HT1080 (cell line): ENCODE measurements at regions not wholly inside any gene's neighbourhood (a gene's known extent, or its start where the extent isn't known, plus 50 kb on each side); places are given as distances from the start of the nearest gene placed in this dataset.
"Not testable (repeated sequence)": the region's sequence is repeated elsewhere in the genome, so short reads cannot be mapped to it uniquely, and the experiment has no call there.

Experiments used
- DNase-seq: peaks from one replicate; pipeline ENCODE4 v3.0.0-alpha.2; 2015; ENCODE audit warnings: low read depth

DNA sequence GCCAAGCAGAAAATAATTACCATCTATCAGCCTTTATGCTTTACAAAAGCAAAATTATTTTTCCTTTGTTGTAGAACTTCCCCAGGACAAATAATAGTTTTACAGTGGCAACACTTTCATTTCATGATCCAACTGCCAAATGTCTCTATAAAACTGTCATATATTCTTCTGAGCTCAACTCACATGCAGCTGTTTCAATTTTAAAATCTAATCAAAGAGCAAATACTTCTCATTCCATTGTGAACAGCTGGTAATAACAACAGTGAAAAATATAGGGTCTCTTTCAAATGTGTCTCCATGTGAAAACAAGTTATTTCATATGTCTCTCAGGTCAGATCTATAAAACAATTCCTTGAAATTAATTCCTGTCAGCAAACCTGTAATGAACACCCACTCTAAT lies 270.6 kb upstream of the SLC7A11 start:
- no peak for DNase-seq

DNA sequence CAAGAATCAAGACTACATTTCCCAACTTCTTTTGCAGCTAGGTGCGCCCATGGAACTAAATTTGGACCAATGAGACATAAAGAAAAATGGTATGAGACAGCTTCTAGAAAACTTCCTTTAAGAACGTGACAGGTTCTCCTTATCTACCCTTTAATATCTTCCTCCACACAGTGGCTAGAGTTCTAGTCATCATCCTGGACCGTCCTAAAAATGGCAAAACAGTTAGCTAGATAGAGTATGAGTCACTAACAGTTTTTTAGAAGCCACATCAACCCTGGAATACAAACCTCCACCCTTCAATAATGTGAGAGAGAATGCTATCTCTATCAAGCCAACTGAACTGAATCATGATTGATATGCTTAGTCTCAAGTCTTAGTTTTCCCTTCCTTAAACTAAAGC lies 267.9 kb upstream of the SLC7A11 start:
- DNase-seq: peak; percentile 69

- DNase-seq: no peak
Observed at GRCh38 chr4:138509346-138509745, 267.2 kb upstream of the SLC7A11 start.

DNA sequence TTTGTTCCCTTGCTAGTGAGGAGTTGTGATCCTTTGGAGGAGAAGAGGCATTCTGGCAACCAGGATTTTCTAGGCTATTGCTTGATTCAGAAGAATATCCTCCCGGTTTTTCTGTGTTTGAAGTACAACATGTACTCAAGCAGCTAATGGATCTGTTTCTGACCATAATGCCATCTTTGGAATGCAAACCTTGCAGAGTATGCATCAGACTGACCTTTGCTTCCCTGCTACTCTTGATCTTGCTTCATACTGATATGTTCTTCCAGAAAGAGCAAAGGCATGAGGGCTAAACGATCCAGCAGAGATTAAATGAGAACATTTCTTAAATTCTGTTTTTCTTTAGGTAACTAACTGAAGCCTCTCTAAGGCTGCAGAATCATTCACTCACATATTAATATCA lies 265.4 kb upstream of the SLC7A11 start:
- no peak for DNase-seq

- DNase-seq: no peak
Observed at GRCh38 chr4:138501614-138502013, 259.5 kb upstream of the SLC7A11 start.

GRCh38 chr4:138500869-138501268 lies 258.7 kb upstream of the SLC7A11 start:
- DNase-seq: no peak

DNA sequence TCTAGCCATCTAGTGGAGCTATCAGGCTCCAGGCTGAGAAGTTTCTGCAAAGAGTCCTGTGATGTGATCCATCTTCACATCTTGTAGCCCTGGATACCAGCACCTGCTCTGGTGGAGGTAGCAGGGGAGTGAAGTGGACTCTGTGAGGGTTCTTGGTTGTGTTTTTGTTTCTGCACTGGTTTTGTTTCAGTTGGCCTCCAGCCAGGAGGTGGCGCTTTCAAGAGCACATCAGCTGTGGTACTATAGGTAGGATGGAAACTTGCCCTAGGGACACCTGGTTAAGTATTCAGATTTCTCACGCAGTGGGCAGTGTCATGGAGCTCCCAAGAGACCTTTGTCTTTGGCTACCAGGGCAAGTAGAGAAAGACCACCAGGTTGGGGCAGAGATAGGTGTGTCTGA lies 257.5 kb upstream of the SLC7A11 start:
- DNase-seq: no peak

GRCh38 chr4:138494931-138495330 lies 252.8 kb upstream of the SLC7A11 start:
- DNase-seq: peak; percentile 80

DNA sequence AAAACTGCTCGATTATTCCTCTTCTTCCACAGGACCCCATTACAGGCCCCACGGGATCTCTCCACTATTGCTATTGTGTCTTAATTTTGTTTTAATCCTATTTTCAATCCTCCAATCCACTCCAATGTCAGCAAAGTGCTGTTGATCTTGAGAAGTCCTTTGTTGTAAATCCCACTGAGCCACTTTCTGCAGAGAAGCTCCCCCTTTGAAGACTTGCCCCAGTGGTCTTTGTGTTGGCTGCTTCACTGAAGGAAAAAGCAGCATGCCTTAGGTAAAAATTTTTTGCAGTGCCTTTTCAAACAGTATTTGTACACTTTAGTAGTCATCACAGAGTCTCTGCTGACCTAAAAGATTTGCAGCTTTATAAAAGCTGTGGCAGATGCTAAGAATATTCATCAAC lies 252.0 kb upstream of the SLC7A11 start:
- DNase-seq: no peak

DNA sequence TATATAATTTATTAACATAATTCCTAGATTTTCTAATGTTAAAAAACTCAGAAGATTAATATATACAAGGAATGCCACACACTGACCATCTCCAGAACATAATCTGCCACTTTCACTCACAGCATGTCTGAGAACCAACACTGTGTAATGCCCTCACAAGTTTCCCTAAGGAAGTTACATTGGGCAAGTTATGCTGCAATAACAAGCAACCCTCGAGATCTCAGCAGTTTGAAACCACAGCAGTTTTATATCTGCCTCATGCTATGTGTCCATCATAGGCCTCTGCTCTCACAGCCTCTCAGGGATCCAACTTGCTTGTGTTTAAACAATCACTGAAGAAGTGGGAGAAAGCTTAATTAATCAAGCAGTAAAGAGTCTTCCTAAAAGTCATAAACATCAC lies 250.0 kb upstream of the SLC7A11 start:
- no peak for DNase-seq

DNA sequence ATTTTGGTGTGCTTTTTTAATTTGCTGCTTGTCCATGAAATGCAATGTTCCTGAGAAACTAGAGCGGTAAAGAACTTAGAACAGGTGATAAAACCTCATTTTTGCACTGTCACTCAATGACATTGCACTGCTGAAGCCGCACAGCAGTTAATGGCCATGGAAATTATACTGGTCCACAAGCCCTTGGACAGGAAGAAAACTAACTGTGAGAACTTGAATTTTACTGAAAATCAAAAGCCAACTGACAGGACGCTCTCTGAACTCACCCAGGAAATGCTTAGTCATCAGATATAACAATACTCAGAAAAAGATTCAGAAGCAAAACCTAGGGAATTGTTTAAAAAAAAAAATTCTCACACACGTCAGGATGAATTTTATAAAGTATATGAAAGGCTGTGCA lies 246.4 kb upstream of the SLC7A11 start:
- DNase-seq: peak; percentile 20

- no peak for DNase-seq
Observed at GRCh38 chr4:138487670-138488069, 245.5 kb upstream of the SLC7A11 start.

DNA sequence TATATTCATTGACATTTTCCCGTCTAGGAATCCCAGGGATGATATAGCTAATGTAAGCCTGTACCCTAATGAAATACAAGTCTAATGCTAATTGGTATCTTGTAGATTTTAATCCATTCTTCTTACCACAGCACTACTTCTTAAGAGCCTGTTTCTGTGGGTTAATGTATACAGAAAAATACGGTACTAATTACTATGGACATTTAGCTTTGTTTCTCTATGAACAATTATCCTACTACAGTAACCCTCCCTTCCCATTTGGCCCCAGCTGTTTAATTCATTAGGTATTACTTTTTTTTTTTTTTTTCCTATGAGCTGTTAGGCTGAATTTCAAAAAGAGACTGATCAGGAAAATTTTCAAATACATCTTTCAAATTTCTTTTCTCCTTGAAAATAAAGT lies 245.1 kb upstream of the SLC7A11 start:
- no peak for DNase-seq

DNA sequence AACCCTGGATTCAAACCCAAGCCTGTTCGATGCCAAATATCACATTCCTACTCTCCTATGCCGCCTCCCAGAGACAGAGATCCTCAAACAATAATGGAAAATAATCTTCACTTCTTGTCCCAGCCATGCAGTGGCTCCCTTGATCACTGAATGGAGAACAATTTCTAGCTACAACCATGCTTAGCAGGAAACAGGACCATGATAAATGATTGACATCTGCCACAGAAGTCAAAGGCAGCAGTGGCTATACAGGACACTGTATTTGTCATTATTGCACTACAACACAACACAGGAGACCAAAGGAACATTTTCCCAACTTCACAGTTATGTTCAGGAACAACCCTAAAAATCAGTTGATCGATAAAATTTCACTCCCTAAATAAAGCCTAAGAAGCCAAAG lies 243.3 kb upstream of the SLC7A11 start:
- no peak for DNase-seq

DNA sequence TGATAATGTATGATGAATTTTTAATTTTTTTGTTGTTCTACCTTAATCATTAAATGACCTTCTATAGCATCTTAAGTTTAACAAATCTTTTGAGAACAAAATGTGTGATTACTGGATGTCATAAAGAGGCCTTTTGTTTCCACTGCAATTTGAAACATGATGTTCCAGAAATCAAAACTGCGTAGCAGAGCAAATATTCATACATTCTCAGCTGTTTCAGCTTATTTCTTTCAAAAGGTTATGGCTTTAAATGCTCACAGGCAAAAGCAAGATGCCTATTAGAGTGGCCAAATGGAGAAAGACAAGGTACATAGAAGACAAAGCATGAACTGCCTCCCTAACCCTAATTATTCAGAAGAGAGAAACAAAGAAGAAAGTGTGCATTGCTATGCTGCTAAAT lies 233.0 kb upstream of the SLC7A11 start:
- DNase-seq: no peak

DNA sequence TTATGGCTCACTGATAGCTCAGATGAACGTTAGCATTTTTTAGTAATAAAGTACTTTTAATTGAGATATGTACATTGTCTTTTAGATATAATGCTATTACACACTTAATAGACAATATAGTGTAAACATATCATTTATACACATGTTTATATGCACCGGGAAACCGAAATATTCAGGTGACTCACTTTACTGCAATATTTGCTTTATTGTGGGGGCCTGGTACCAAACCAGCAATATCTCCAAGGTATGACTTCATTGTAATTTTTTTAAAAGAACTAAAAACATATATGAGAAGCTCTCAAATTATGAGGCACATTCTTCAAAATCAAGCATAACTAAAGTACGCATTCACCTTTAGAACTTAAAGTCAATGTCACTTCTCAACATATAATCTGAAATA lies 231.2 kb upstream of the SLC7A11 start:
- DNase-seq: no peak

DNA sequence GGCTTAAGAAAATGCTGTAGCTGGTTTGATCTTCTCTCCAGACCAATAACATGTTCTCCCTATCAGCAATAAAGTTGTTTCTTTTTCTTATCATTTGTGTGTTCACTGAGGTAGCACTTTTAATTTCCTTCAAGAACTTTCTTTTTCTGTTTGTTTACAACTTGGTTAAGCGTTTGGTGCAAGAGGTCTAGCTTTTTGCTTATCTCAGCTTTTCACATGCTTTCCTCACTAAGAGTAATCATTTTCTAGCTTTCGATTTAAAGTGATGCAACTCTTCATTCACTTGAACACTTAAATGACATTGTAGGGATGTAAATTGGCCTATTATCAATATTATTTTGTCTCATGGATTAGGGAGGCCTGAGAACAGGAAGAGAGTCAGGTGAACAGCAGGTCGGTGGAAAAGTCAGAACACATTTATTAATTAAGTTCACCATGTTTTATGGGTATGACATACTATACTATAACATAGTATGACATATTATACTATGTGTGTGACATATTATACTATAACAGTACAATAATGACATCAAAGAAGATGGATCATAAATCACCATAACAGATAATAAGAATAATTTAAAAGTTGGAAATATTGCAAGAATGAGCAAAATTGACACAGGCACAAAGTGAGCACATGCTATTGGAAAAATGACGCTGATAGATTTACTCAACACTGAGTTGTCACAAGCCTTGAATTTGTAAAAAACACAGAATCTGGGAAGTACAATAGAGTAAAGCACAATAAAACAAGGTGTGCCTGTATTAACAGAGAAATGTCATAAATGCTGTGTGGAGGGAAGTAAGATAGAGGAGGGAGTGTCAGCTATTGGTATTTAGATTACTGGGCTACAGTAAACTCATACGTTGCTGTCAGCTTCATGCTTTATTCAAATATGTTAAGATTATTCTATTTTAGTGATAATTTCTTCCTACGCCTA lies 218.6 kb upstream of the SLC7A11 start:
- no peak for DNase-seq

GRCh38 chr4:138458751-138459150 lies 216.6 kb upstream of the SLC7A11 start:
- DNase-seq: no peak

DNA sequence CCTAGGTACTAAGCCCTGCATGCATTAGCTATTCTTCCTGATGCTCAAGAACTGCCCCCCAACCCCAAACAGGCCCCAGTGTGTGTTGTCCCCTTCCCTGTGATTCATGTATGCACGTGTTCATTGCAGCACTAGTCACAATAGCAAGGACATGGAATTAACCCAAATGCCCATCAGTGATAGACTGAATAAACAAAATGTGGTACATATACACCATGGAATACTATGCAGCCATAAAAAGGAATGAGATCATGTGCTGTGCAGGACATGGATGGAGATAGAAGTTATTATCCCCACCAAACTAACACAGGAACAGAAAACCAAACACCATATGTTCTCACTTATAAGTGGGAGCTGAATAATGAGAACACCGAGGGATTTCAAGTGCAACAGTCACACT lies 214.2 kb upstream of the SLC7A11 start:
- DNase-seq: not testable (repeated sequence)

DNA sequence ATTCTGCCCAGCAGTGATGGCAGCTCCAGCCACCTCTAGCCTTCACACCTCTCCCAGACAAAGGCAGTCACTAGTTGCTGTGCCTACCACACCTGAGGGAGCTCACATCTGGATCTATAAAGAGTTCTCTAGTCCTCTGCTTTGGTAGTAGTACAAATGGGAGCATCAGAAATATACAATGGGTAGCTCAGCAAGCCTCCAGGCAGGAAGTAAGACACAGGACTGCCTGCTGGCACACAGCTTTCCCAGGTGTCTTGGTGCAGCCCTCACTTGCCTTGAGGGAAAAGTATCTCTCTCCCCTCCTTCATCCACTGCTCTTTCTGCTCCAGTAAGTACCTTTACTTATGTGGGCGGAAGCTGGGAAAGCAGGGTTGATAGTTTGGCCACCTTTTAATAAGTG lies 212.9 kb upstream of the SLC7A11 start:
- DNase-seq: no peak

DNA sequence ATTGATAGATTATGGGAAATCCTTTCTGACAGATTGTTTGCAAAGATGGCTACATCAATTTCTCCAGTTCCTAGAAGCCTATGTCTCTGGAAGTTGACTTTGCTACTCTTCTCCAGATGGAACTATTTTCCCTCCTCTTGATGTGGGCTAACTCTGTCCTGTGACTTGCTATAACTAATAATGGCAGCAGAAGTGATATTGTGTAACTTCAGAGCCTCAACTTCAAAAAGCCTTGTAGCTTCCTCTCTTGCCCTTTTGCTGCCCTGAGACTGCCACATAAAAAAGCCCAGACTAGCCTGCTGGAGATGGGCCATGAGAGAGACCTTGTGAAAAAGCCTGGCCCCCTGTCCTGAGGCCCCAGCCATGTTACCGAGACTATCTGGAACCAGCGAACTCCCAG lies 210.7 kb upstream of the SLC7A11 start:
- no peak for DNase-seq

- no peak for DNase-seq
Observed at GRCh38 chr4:138451276-138451663, 209.1 kb upstream of the SLC7A11 start.

DNA sequence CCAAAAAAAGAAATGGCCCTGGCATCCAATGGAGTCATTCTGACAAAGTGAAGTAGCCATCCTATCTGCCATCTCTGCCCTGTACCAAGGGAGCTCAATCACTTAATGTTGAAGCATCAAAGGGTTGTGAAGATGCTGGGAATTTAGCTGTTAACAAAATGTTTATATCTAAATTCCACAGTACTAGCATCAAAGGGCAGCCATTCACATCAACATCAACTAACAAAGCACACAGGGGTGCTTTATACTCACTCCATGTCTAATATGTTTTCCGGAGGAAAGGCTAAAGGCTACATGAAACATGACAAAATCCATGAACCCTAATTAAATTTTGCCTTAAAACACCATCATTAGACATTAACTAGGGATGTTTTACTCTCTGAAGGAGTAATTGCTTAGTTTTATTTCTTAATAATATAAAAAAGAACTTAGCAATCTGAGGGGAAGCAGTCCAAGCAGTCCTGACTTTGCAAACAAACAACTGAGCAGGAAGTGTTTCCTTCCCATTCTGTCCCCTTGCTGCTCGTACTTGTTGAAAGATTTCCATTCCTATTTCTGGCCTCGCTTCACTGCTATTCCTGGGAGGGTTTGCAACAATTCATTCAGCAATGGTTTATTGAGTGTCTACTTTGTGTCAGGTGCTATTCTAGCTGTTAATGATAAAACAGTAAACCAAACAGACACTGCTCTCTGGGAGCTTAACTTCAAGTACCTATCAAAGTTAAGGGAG lies 208.6 kb upstream of the SLC7A11 start:
- no peak for DNase-seq
